Right atrium auricular region (tissue), 2 donors: ENCODE measurements at regions not wholly inside any gene's neighbourhood (a gene's known extent, or its start where the extent isn't known, plus 50 kb on each side); places are given as distances from the start of the nearest gene placed in this dataset.
"Not testable (repeated sequence)": the region's sequence is repeated elsewhere in the genome, so short reads cannot be mapped to it uniquely, and the experiment has no call there.

Source experiments
- DNase-seq: peaks from one replicate; pipeline ENCODE4 v3.0.0-alpha.2; 2019; ENCODE audit warnings: low spot score
- H3K27ac ChIP-seq, 2 donors: fragments of 200-600 bp; sonication (generic); 1 replicate in 1 of 2; 2 replicates in 1 of 2; pipeline ENCODE4 v1.5.1; 2016 to 2019
- H3K27me3 ChIP-seq, 2 donors: fragments of 200-600 bp; sonication (generic); one replicate each; pipeline versions ENCODE4 v1.5.1 to v1.6.0; 2017 to 2019
- H3K36me3 ChIP-seq: fragments of 200-600 bp; sonication (generic); one replicate; pipeline ENCODE4 v1.5.1; 2016
- H3K4me1 ChIP-seq, 2 donors: fragments of 200-600 bp; sonication (generic); one replicate each; pipeline versions ENCODE4 v1.5.1 to v1.6.0; 2017 to 2019
- H3K4me3 ChIP-seq, 2 donors: fragments of 200-600 bp; sonication (generic); 1 replicate in 1 of 2; 2 replicates in 1 of 2; pipeline ENCODE4 v1.5.1; 2017 to 2019; ENCODE audit warnings: mild to moderate bottlenecking in 1 of 2, moderate library complexity in 1 of 2
- H3K9me3 ChIP-seq, 2 donors: fragments of 200-600 bp; sonication (generic); one replicate each; pipeline ENCODE4 v1.5.1; 2019
- TF ChIP-seq, protein P1 (sequence below), 2 donors: fragments of 200-600 bp; sonication (generic); IDR thresholded peaks; one replicate each; pipeline ENCODE4 v1.5.1; 2019; ENCODE audit warnings: antibody characterized with exemption in 2 of 2

DNA sequence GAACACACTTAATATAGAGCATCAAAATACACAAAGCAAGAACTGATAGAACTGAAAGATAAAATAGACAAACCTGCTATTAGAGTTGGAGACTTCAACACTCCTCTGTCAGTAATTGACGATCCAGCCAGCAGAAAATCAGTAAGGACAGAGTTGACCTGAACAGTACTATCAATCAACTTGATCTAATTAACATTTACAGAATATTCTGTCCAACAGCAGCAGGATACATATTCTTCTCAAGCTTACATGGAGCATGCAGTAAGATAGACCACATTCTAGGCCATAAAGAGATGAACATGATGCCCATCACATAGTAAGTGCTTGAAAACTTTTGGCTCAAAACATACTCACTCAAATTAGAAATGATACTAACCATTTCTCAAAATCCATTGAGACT, 196.7 kb upstream of the KLF3 start:
- H3K4me1 ChIP-seq, result no peaks in the 10 kb centered on the region
- no peak for DNase-seq
- H3K4me3 ChIP-seq, result no peak overlapping the region
- H3K27ac ChIP-seq, result no peak overlapping the region
- H3K36me3 ChIP-seq, result no peaks in the 10 kb centered on the region
- no peaks in the 10 kb centered on the region for H3K27me3 ChIP-seq
- TF ChIP-seq, protein P1, sequence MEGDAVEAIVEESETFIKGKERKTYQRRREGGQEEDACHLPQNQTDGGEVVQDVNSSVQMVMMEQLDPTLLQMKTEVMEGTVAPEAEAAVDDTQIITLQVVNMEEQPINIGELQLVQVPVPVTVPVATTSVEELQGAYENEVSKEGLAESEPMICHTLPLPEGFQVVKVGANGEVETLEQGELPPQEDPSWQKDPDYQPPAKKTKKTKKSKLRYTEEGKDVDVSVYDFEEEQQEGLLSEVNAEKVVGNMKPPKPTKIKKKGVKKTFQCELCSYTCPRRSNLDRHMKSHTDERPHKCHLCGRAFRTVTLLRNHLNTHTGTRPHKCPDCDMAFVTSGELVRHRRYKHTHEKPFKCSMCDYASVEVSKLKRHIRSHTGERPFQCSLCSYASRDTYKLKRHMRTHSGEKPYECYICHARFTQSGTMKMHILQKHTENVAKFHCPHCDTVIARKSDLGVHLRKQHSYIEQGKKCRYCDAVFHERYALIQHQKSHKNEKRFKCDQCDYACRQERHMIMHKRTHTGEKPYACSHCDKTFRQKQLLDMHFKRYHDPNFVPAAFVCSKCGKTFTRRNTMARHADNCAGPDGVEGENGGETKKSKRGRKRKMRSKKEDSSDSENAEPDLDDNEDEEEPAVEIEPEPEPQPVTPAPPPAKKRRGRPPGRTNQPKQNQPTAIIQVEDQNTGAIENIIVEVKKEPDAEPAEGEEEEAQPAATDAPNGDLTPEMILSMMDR (IDR thresholded peaks at IDR 0.05), result no peak
- no peaks in the 10 kb centered on the region for H3K9me3 ChIP-seq

GRCh38 chr4:38468339-38468866, 195.6 kb upstream of the KLF3 start:
- no peak overlapping the region for H3K4me3 ChIP-seq
- DNase-seq, result no peak
- H3K4me1 ChIP-seq, result no peaks in the 10 kb centered on the region
- H3K36me3 ChIP-seq, result no peaks in the 10 kb centered on the region
- H3K27me3 ChIP-seq, result no peaks in the 10 kb centered on the region
- TF ChIP-seq, protein P1 (IDR thresholded peaks at IDR 0.05), result no peak
- no peaks in the 10 kb centered on the region for H3K9me3 ChIP-seq
- H3K27ac ChIP-seq, result no peak overlapping the region

- no peak for DNase-seq
- Histone ChIP-seq H3K4me1 (no peaks in the 10 kb centered on the region), H3K36me3 (no peaks in the 10 kb centered on the region), H3K4me3 (no peak overlapping the region), H3K27me3 (no peaks in the 10 kb centered on the region), H3K27ac (no peak overlapping the region), H3K9me3 (no peaks in the 10 kb centered on the region)
- TF ChIP-seq, protein P1 (IDR thresholded peaks at IDR 0.05), result no peak
Measured at GRCh38 chr4:38469410-38469809, 194.6 kb upstream of the KLF3 start.

DNA sequence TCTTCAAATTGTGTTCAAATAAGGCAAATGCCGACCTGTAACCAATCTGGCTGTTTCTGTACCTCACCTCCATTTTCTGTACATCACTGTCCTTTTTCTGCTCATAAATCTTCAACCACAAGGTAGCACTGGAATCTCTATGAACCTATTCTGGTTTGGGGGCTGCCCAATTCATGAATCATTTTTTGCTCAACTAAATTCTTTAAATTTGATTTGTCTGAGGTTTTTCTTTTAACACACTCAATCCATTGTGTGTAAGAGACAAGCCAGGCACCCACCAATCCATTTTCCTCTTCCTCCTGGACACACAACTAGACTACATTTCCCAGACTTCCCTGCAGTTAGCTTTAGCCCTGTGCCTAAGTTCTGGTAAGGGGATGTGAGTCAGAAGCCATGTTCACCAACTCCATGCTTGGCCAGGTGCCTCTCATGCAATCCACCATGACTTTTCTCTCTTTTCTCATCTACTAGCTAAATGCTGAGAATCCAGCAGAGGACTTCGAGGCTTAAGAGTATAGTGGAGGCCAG, 193.2 kb upstream of the KLF3 start:
- Histone ChIP-seq H3K36me3 (no peaks in the 10 kb centered on the region), H3K4me1 (no peaks in the 10 kb centered on the region), H3K4me3 (no peak overlapping the region), H3K27ac (no peak overlapping the region), H3K27me3 (no peaks in the 10 kb centered on the region), H3K9me3 (no peaks in the 10 kb centered on the region)
- no peak for DNase-seq
- TF ChIP-seq, protein P1 (IDR thresholded peaks at IDR 0.05), result no peak

DNA sequence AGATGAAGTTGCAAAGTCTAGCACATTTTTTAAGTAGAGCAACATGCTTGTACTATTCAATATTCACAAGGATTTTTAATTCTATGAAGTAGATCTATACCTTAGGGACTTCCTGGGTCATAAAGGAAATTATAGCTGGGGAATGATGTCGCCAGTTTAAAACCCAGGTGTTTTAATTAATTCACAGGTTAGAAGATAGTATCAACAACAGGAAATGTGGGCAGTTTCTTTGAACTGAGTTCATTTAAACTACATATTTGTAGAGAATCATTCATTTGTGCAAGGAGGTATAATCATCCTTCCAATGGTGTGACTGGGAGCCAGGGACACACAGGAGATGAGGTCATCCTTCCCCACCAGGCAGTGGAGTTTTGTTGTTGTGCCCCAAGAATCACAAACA, 181.3 kb upstream of the KLF3 start:
- Histone ChIP-seq H3K4me1 (no peaks in the 10 kb centered on the region), H3K36me3 (no peaks in the 10 kb centered on the region), H3K4me3 (no peak overlapping the region), H3K27me3 (no peaks in the 10 kb centered on the region), H3K9me3 (no peaks in the 10 kb centered on the region), H3K27ac (no peak overlapping the region)
- TF ChIP-seq, protein P1 (IDR thresholded peaks at IDR 0.05), result no peak
- DNase-seq, result no peak

DNA sequence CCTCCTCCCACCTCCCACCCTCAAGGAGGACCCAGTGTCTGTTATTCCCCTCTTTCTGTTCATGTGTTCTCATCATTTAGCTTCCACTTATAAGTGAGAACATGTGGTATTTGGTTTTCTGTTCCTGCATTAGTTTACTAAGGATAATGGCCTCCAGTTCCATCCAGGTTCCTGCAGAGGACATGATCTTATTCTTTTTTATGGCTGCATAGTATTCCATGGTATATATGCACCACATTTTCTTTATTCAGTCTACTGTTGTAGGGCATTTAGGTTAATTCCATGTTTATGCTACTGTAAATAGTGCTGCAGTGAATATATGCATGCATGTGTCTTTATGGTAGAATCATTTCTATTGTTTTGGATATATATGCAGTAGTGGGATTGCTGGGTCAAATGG, 180.4 kb upstream of the KLF3 start:
- H3K4me1 ChIP-seq, H3K27me3 ChIP-seq, H3K27ac ChIP-seq, H3K36me3 ChIP-seq, H3K9me3 ChIP-seq, DNase-seq, H3K4me3 ChIP-seq: not testable (repeated sequence)
